ENCODE measurements at regions not wholly inside any gene's neighbourhood (a gene's known extent, or its start where the extent isn't known, plus 50 kb on each side); places are given as distances from the start of the nearest gene placed in this dataset.

- no peaks in the 10 kb centered on the region for H3K36me3 ChIP-seq
- DNase-seq (ENCODE audit: low read depth in 1 of 2, low spot score in 2 of 2) = no peak
- H3K4me1 ChIP-seq (replicated peaks) = no peaks in the 10 kb centered on the region
- no peaks in the 10 kb centered on the region for H3K27me3 ChIP-seq (replicated peaks)
- H3K9me3 ChIP-seq (replicated peaks) = no peaks in the 10 kb centered on the region
- H3K4me3 ChIP-seq = no peak overlapping the region
- no peak overlapping the region for H3K27ac ChIP-seq
Measured at GRCh38 chr9:107948601-107949000, 459.0 kb upstream of the KLF4 start.

- DNase-seq (ENCODE audit: low read depth in 1 of 2, low spot score in 2 of 2) = no peak
- Histone ChIP-seq H3K36me3 (no peaks in the 10 kb centered on the region), H3K4me1 (replicated peaks) (no peaks in the 10 kb centered on the region), H3K9me3 (replicated peaks) (no peaks in the 10 kb centered on the region), H3K27ac (no peak overlapping the region), H3K27me3 (replicated peaks) (no peaks in the 10 kb centered on the region), H3K4me3 (no peak overlapping the region)
Measured at GRCh38 chr9:107948086-107948485, 458.5 kb upstream of the KLF4 start.

GRCh38 chr9:107946364-107947141, 457.0 kb upstream of the KLF4 start:
- Histone ChIP-seq H3K9me3 (replicated peaks) (no peaks in the 10 kb centered on the region), H3K36me3 (no peaks in the 10 kb centered on the region), H3K4me1 (replicated peaks) (no peaks in the 10 kb centered on the region), H3K27me3 (replicated peaks) (no peaks in the 10 kb centered on the region), H3K27ac (no peak overlapping the region), H3K4me3 (no peak overlapping the region)
- DNase-seq (ENCODE audit: low read depth in 1 of 2, low spot score in 2 of 2) = no peak

GRCh38 chr9:107945961-107946360, 456.4 kb upstream of the KLF4 start:
- no peak for DNase-seq (ENCODE audit: low read depth in 1 of 2, low spot score in 2 of 2)
- Histone ChIP-seq H3K27me3 (replicated peaks) (no peaks in the 10 kb centered on the region), H3K9me3 (replicated peaks) (no peaks in the 10 kb centered on the region), H3K27ac (no peak overlapping the region), H3K4me3 (no peak overlapping the region), H3K4me1 (replicated peaks) (no peaks in the 10 kb centered on the region), H3K36me3 (no peaks in the 10 kb centered on the region)

GRCh38 chr9:107945493-107945892, 455.9 kb upstream of the KLF4 start:
- Histone ChIP-seq H3K9me3 (replicated peaks) (no peaks in the 10 kb centered on the region), H3K4me1 (replicated peaks) (no peaks in the 10 kb centered on the region), H3K36me3 (no peaks in the 10 kb centered on the region), H3K4me3 (no peak overlapping the region), H3K27ac (no peak overlapping the region), H3K27me3 (replicated peaks) (no peaks in the 10 kb centered on the region)
- no peak for DNase-seq (ENCODE audit: low read depth in 1 of 2, low spot score in 2 of 2)

- no peak overlapping the region for H3K4me3 ChIP-seq
- no peaks in the 10 kb centered on the region for H3K27me3 ChIP-seq (replicated peaks)
- no peaks in the 10 kb centered on the region for H3K4me1 ChIP-seq (replicated peaks)
- H3K27ac ChIP-seq = no peak overlapping the region
- DNase-seq (ENCODE audit: low read depth in 1 of 2, low spot score in 2 of 2) = no peak
- H3K36me3 ChIP-seq = no peaks in the 10 kb centered on the region
- no peaks in the 10 kb centered on the region for H3K9me3 ChIP-seq (replicated peaks)
Measured at GRCh38 chr9:107944387-107944786, 454.8 kb upstream of the KLF4 start.

GRCh38 chr9:107943901-107944300, 454.3 kb upstream of the KLF4 start:
- DNase-seq (ENCODE audit: low read depth in 1 of 2, low spot score in 2 of 2) = no peak
- H3K4me3 ChIP-seq = no peak overlapping the region
- H3K9me3 ChIP-seq (replicated peaks) = no peaks in the 10 kb centered on the region
- H3K27me3 ChIP-seq (replicated peaks) = no peaks in the 10 kb centered on the region
- H3K4me1 ChIP-seq (replicated peaks) = no peaks in the 10 kb centered on the region
- no peaks in the 10 kb centered on the region for H3K36me3 ChIP-seq
- no peak overlapping the region for H3K27ac ChIP-seq

GRCh38 chr9:107942856-107943255, 453.3 kb upstream of the KLF4 start:
- DNase-seq (ENCODE audit: low read depth in 1 of 2, low spot score in 2 of 2) = no peak
- Histone ChIP-seq H3K27ac (no peak overlapping the region), H3K4me3 (no peak overlapping the region), H3K27me3 (replicated peaks) (no peaks in the 10 kb centered on the region), H3K36me3 (no peaks in the 10 kb centered on the region), H3K4me1 (replicated peaks) (no peaks in the 10 kb centered on the region), H3K9me3 (replicated peaks) (no peaks in the 10 kb centered on the region)

- H3K27ac ChIP-seq = no peak overlapping the region
- no peaks in the 10 kb centered on the region for H3K36me3 ChIP-seq
- no peaks in the 10 kb centered on the region for H3K9me3 ChIP-seq (replicated peaks)
- no peak for DNase-seq (ENCODE audit: low read depth in 1 of 2, low spot score in 2 of 2)
- H3K27me3 ChIP-seq (replicated peaks) = no peaks in the 10 kb centered on the region
- H3K4me1 ChIP-seq (replicated peaks) = no peaks in the 10 kb centered on the region
- H3K4me3 ChIP-seq = no peak overlapping the region
Measured at GRCh38 chr9:107942291-107942690, 452.7 kb upstream of the KLF4 start.

GRCh38 chr9:107940616-107941595, 451.3 kb upstream of the KLF4 start:
- no peaks in the 10 kb centered on the region for H3K4me1 ChIP-seq (replicated peaks)
- no peaks in the 10 kb centered on the region for H3K27me3 ChIP-seq (replicated peaks)
- no peak for DNase-seq (ENCODE audit: low read depth in 1 of 2, low spot score in 2 of 2)
- H3K36me3 ChIP-seq = no peaks in the 10 kb centered on the region
- no peak overlapping the region for H3K4me3 ChIP-seq
- no peak overlapping the region for H3K27ac ChIP-seq
- H3K9me3 ChIP-seq (replicated peaks) = no peaks in the 10 kb centered on the region

GRCh38 chr9:107938801-107939386, 449.3 kb upstream of the KLF4 start:
- Histone ChIP-seq H3K4me1 (replicated peaks) (no peaks in the 10 kb centered on the region), H3K27ac (no peak overlapping the region), H3K27me3 (replicated peaks) (no peaks in the 10 kb centered on the region), H3K9me3 (replicated peaks) (no peaks in the 10 kb centered on the region), H3K4me3 (no peak overlapping the region), H3K36me3 (no peaks in the 10 kb centered on the region)
- DNase-seq (ENCODE audit: low read depth in 1 of 2, low spot score in 2 of 2) = no peak

GRCh38 chr9:107935931-107936330, 446.4 kb upstream of the KLF4 start:
- Histone ChIP-seq H3K4me3 (no peak overlapping the region), H3K27me3 (replicated peaks) (no peaks in the 10 kb centered on the region), H3K4me1 (replicated peaks) (no peaks in the 10 kb centered on the region), H3K36me3 (no peaks in the 10 kb centered on the region), H3K9me3 (replicated peaks) (no peaks in the 10 kb centered on the region), H3K27ac (no peak overlapping the region)
- no peak for DNase-seq (ENCODE audit: low read depth in 1 of 2, low spot score in 2 of 2)

GRCh38 chr9:107933516-107933915, 443.9 kb upstream of the KLF4 start:
- no peaks in the 10 kb centered on the region for H3K36me3 ChIP-seq
- no peak overlapping the region for H3K4me3 ChIP-seq
- H3K9me3 ChIP-seq (replicated peaks) = no peaks in the 10 kb centered on the region
- no peaks in the 10 kb centered on the region for H3K27me3 ChIP-seq (replicated peaks)
- H3K27ac ChIP-seq = no peak overlapping the region
- no peak for DNase-seq (ENCODE audit: low read depth in 1 of 2, low spot score in 2 of 2)
- H3K4me1 ChIP-seq (replicated peaks) = no peaks in the 10 kb centered on the region

GRCh38 chr9:107933097-107933496, 443.5 kb upstream of the KLF4 start:
- Histone ChIP-seq H3K27ac (no peak overlapping the region), H3K36me3 (no peaks in the 10 kb centered on the region), H3K27me3 (replicated peaks) (no peaks in the 10 kb centered on the region), H3K9me3 (replicated peaks) (no peaks in the 10 kb centered on the region), H3K4me1 (replicated peaks) (no peaks in the 10 kb centered on the region), H3K4me3 (no peak overlapping the region)
- DNase-seq (ENCODE audit: low read depth in 1 of 2, low spot score in 2 of 2) = no peak
